ENCODE measurements at regions not wholly inside any gene's neighbourhood (a gene's known extent, or its start where the extent isn't known, plus 50 kb on each side); places are given as distances from the start of the nearest gene placed in this dataset.

DNA sequence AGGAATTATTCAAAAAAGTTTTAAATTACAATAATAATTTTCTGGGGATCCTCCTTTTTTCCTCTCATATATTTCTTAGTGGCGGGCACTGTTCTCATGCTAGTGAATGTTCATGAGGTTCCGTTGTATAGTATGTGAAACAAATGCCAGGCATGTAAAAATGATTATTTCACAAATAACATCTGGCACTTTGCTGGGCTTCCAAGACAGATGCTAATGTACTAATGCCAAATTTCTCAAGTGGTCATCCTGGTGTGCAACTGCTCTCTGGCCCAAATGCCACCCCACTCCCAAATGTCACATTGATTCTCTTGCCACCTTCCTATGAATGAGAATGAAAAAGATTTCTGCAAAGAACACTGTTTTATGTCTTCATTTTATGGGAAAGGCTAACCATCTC lies 564.0 kb upstream of the GCFC2 start:
- intact Hi-C loops (cut with DNase I, micrococcal nuclease), result no loop called here
- Histone ChIP-seq H3K4me1 (ENCODE audit: insufficient read depth, low read length) (no peaks in the 10 kb centered on the region), H3K4me3 (ENCODE audit: low read length) (no peak overlapping the region), H3K27me3 (ENCODE audit: control insufficient read depth in 1 of 2, insufficient read depth in 2 of 2, low read length in 2 of 2) (no peaks in the 10 kb centered on the region), H3K27ac (ENCODE audit: low read depth in 1 of 2, low read length in 2 of 2) (no peak overlapping the region), H3K9me3 (ENCODE audit: control insufficient read depth in 1 of 2, insufficient read depth in 1 of 2, low read length in 2 of 2) (peaks cover 0 to 5% of the 10 kb centered on the region in 2 experiments), H3K36me3 (ENCODE audit: insufficient read depth, low read length) (no peaks in the 10 kb centered on the region)
- DNase-seq, result no peak
- ChIA-PET POLR2A (no interaction called here), CTCF (no interaction called here)
- TF ChIP-seq, protein P1, sequence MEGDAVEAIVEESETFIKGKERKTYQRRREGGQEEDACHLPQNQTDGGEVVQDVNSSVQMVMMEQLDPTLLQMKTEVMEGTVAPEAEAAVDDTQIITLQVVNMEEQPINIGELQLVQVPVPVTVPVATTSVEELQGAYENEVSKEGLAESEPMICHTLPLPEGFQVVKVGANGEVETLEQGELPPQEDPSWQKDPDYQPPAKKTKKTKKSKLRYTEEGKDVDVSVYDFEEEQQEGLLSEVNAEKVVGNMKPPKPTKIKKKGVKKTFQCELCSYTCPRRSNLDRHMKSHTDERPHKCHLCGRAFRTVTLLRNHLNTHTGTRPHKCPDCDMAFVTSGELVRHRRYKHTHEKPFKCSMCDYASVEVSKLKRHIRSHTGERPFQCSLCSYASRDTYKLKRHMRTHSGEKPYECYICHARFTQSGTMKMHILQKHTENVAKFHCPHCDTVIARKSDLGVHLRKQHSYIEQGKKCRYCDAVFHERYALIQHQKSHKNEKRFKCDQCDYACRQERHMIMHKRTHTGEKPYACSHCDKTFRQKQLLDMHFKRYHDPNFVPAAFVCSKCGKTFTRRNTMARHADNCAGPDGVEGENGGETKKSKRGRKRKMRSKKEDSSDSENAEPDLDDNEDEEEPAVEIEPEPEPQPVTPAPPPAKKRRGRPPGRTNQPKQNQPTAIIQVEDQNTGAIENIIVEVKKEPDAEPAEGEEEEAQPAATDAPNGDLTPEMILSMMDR (IDR thresholded peaks at IDR 0.05), result no peak
- Mint-ChIP-seq H3K27me3 (no peaks in the 10 kb centered on the region), H3K4me1 (ENCODE audit: low read depth) (no peaks in the 10 kb centered on the region), H3K4me3 (no peak overlapping the region), H3K9me3 (peaks cover 6% of the 10 kb centered on the region), H3K27ac (no peak overlapping the region), H3K36me3 (ENCODE audit: low read depth) (no peaks in the 10 kb centered on the region)
- no peak for ATAC-seq (ENCODE audit: poor library complexity)

DNA sequence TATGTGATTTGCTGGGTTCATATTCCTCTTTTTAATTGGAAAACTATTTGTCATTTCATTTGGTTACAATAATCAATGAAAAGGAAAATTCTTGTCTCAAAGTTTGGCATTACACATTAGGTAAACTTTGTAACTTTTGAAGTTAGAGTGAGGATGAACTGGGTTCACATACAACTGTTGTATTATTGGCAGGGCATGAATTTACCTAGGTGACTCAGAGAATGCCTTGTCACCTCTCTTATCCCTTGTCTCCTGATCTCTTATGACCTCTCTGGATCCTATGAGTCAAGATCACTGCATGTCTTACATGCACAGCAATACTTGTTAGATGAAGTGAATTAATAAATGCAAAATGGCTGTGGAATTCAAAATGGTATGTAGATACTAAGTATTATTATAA lies 563.4 kb upstream of the GCFC2 start:
- H3K27ac Mint-ChIP-seq, result no peak overlapping the region
- H3K4me3 Mint-ChIP-seq, result no peak overlapping the region
- peaks cover 6% of the 10 kb centered on the region for H3K9me3 Mint-ChIP-seq
- intact Hi-C loops (cut with DNase I, micrococcal nuclease), result no loop called here
- no peaks in the 10 kb centered on the region for H3K27me3 ChIP-seq (ENCODE audit: control insufficient read depth in 1 of 2, insufficient read depth in 2 of 2, low read length in 2 of 2)
- no peaks in the 10 kb centered on the region for H3K4me1 Mint-ChIP-seq (ENCODE audit: low read depth)
- H3K27me3 Mint-ChIP-seq, result no peaks in the 10 kb centered on the region
- no peaks in the 10 kb centered on the region for H3K36me3 Mint-ChIP-seq (ENCODE audit: low read depth)
- H3K36me3 ChIP-seq (ENCODE audit: insufficient read depth, low read length), result no peaks in the 10 kb centered on the region
- no peak overlapping the region for H3K4me3 ChIP-seq (ENCODE audit: low read length)
- ChIA-PET POLR2A (no interaction called here), CTCF (no interaction called here)
- no peaks in the 10 kb centered on the region for H3K4me1 ChIP-seq (ENCODE audit: insufficient read depth, low read length)
- DNase-seq, result no peak
- TF ChIP-seq, protein P1 (IDR thresholded peaks at IDR 0.05), result no peak
- peaks cover 0 to 5% of the 10 kb centered on the region in 2 experiments for H3K9me3 ChIP-seq (ENCODE audit: control insufficient read depth in 1 of 2, insufficient read depth in 1 of 2, low read length in 2 of 2)
- no peak for ATAC-seq (ENCODE audit: poor library complexity)
- H3K27ac ChIP-seq (ENCODE audit: low read depth in 1 of 2, low read length in 2 of 2), result no peak overlapping the region

DNA sequence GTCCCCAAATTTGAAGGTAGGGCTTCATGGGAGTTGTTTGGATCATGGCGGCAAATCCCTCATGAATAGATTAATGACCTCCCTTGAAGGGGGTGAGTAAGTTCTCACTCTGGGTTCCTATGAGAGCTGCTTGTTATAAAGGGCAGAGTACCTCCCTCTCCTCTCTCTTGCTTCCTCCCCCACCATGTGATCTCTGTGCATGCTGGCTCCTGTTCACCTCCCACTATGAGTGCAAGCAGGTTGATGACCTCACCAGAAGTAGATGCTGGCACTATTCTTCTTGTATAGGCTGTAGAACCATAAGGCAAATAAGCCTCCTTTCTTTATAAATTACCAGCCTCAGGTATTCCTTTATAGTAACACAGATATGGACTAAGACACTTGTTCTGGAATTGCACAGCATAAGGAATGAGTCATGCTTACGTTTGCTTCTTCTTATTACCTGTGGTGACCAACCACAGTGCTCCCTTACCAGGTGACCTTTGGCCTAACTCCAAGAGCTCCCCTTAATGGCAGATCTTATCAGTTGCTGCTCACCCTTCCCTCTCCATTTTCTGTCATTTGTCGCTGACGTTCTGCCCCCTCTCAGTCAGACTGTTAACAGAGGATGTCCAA lies 559.5 kb upstream of the GCFC2 start:
- CTCF ChIA-PET, result no interaction called here
- no peak for DNase-seq
- Histone ChIP-seq H3K27ac (ENCODE audit: low read depth in 1 of 2, low read length in 2 of 2) (no peak overlapping the region), H3K4me1 (ENCODE audit: insufficient read depth, low read length) (no peaks in the 10 kb centered on the region), H3K27me3 (ENCODE audit: control insufficient read depth in 1 of 2, insufficient read depth in 2 of 2, low read length in 2 of 2) (no peaks in the 10 kb centered on the region), H3K4me3 (ENCODE audit: low read length) (no peak overlapping the region), H3K36me3 (ENCODE audit: insufficient read depth, low read length) (no peaks in the 10 kb centered on the region), H3K9me3 (ENCODE audit: control insufficient read depth in 1 of 2, insufficient read depth in 1 of 2, low read length in 2 of 2) (peaks cover 0 to 5% of the 10 kb centered on the region in 2 experiments)
- H3K9me3 Mint-ChIP-seq, result peaks cover 4% of the 10 kb centered on the region
- intact Hi-C loops (cut with DNase I, micrococcal nuclease), result no loop called here
- TF ChIP-seq, protein P1 (IDR thresholded peaks at IDR 0.05), result no peak
- H3K36me3 Mint-ChIP-seq (ENCODE audit: low read depth), result no peaks in the 10 kb centered on the region
- POLR2A ChIA-PET, result no interaction called here
- no peak overlapping the region for H3K27ac Mint-ChIP-seq
- ATAC-seq (ENCODE audit: poor library complexity), result no peak
- H3K4me3 Mint-ChIP-seq, result no peak overlapping the region
- no peaks in the 10 kb centered on the region for H3K4me1 Mint-ChIP-seq (ENCODE audit: low read depth)
- H3K27me3 Mint-ChIP-seq, result no peaks in the 10 kb centered on the region
